22Rv1 (cell line): ENCODE measurements at regions not wholly inside any gene's neighbourhood (a gene's known extent, or its start where the extent isn't known, plus 50 kb on each side); places are given as distances from the start of the nearest gene placed in this dataset.

Source experiments
- H3K27ac ChIP-seq: fragments of 450-650 bp; 2 replicates; pipeline ENCODE4 v1.5.1; 2017
- CTCF ChIP-seq: fragments of 450-650 bp; IDR thresholded peaks from 2 replicates; pipeline ENCODE4 v1.5.1; 2017; ENCODE audit warnings: mild to moderate bottlenecking
- ZFX ChIP-seq: fragments of 450-650 bp; IDR thresholded peaks from 2 replicates; pipeline ENCODE4 v1.6.1; 2017; ENCODE audit warnings: antibody characterized with exemption, borderline replicate concordance

GRCh38 chr7:131976411-131976810 lies 420.0 kb upstream of the PODXL start:
- no peak overlapping the region for H3K27ac ChIP-seq
- TF ChIP-seq ZFX: no peak
- TF ChIP-seq CTCF: no peak

- H3K27ac ChIP-seq: no peak overlapping the region
- TF ChIP-seq CTCF (no peak), ZFX (no peak)
Measured at GRCh38 chr7:131974671-131975070, 418.2 kb upstream of the PODXL start.

GRCh38 chr7:131972251-131972650 lies 415.8 kb upstream of the PODXL start:
- no peak overlapping the region for H3K27ac ChIP-seq
- TF ChIP-seq CTCF (no peak), ZFX (no peak)

- TF ChIP-seq ZFX (no peak), CTCF (no peak)
- H3K27ac ChIP-seq: no peak overlapping the region
Measured at GRCh38 chr7:131970602-131971001, 414.2 kb upstream of the PODXL start.

GRCh38 chr7:131969560-131969959 lies 413.1 kb upstream of the PODXL start:
- TF ChIP-seq ZFX (no peak), CTCF (no peak)
- no peak overlapping the region for H3K27ac ChIP-seq

- no peak for TF ChIP-seq CTCF
- TF ChIP-seq ZFX: no peak
- no peak overlapping the region for H3K27ac ChIP-seq
Measured at GRCh38 chr7:131967216-131967730, 410.8 kb upstream of the PODXL start.

GRCh38 chr7:131964203-131964602 lies 407.8 kb upstream of the PODXL start:
- no peak overlapping the region for H3K27ac ChIP-seq

More at GRCh38 chr7:131964203-131964602, 407.8 kb upstream of the PODXL start:
- no peak for TF ChIP-seq CTCF
- TF ChIP-seq ZFX: no peak
